Mesenchymal stem cell (in vitro differentiated cells and primary cell): ENCODE measurements at regions not wholly inside any gene's neighbourhood (a gene's known extent, or its start where the extent isn't known, plus 50 kb on each side); places are given as distances from the start of the nearest gene placed in this dataset.

ENCODE experiments used
- DNase-seq: peaks from one replicate; pipeline ENCODE4 v3.0.0-alpha.2; 2013
- H2AFZ ChIP-seq: one replicate; pipeline ENCODE4 v1.6.1; 2013; ENCODE audit warnings: low read depth, mild to moderate bottlenecking, control low read depth, inconsistent platforms, low read length, moderate library complexity
- H2AK5ac ChIP-seq: 2 replicates; pipeline ENCODE4 v1.6.1; 2013; ENCODE audit warnings: low read length, moderate library complexity, mild to moderate bottlenecking, inconsistent platforms; ENCODE audit not compliant: severe bottlenecking
- H2BK120ac ChIP-seq: one replicate; pipeline ENCODE4 v1.6.1; 2013; ENCODE audit warnings: low read depth, mild to moderate bottlenecking, inconsistent platforms, low read length, moderate library complexity
- H2BK12ac ChIP-seq, 2 experiments: one replicate each; pipeline ENCODE4 v1.6.1; 2013; ENCODE audit warnings: inconsistent platforms in 2 of 2, low read length in 2 of 2, mild to moderate bottlenecking in 2 of 2, moderate library complexity in 2 of 2, control low read depth in 1 of 2
- H2BK15ac ChIP-seq: one replicate; pipeline ENCODE4 v1.6.1; 2013; ENCODE audit warnings: mild to moderate bottlenecking, low read depth, inconsistent platforms; ENCODE audit not compliant: poor library complexity, severe bottlenecking
- H2BK5ac ChIP-seq: 2 replicates; pipeline ENCODE4 v1.6.1; 2013; ENCODE audit warnings: low read depth, mild to moderate bottlenecking, low read length, control low read depth, inconsistent platforms; ENCODE audit not compliant: poor library complexity, severe bottlenecking
- H3K14ac ChIP-seq, 2 experiments: one replicate each; pipeline ENCODE4 v1.6.1; 2013; ENCODE audit warnings: inconsistent platforms in 2 of 2, low read length in 2 of 2, control low read depth in 1 of 2, mild to moderate bottlenecking in 1 of 2, moderate library complexity in 1 of 2
- H3K18ac ChIP-seq, 2 experiments: one replicate each; pipeline ENCODE4 v1.6.1; 2013; ENCODE audit warnings: inconsistent platforms in 2 of 2, low read length in 2 of 2, control low read depth in 1 of 2, low read depth in 1 of 2, mild to moderate bottlenecking in 1 of 2
- H3K23ac ChIP-seq, 2 experiments: one replicate each; pipeline ENCODE4 v1.6.1; 2013; ENCODE audit warnings: inconsistent platforms in 2 of 2, low read length in 2 of 2, mild to moderate bottlenecking in 2 of 2, moderate library complexity in 2 of 2, control low read depth in 1 of 2
- H3K27ac ChIP-seq: 2 replicates; pipeline ENCODE4 v1.5.1; 2013; ENCODE audit warnings: mild to moderate bottlenecking, moderate library complexity, low read length, control low read depth, inconsistent platforms; ENCODE audit not compliant: poor library complexity, severe bottlenecking
- H3K27me3 ChIP-seq, 2 experiments: 2 replicates each; pipeline versions ENCODE4 v1.6.1 to v1.7.0; 2013; ENCODE audit warnings: low read length in 2 of 2, mild to moderate bottlenecking in 2 of 2, moderate library complexity in 2 of 2, control low read depth in 1 of 2, inconsistent platforms in 1 of 2; ENCODE audit not compliant: control insufficient read depth in 1 of 2, insufficient read depth in 1 of 2
- H3K36me3 ChIP-seq, 2 experiments: 2 replicates each; pipeline versions ENCODE4 v1.6.1 to v1.7.0; 2013; ENCODE audit warnings: low read length in 2 of 2, control low read depth in 1 of 2, inconsistent platforms in 1 of 2, low read depth in 1 of 2, mild to moderate bottlenecking in 1 of 2; ENCODE audit not compliant: insufficient read depth in 2 of 2, control insufficient read depth in 1 of 2
- H3K4ac ChIP-seq, 2 experiments: one replicate each; pipeline ENCODE4 v1.6.1; 2013; ENCODE audit warnings: inconsistent platforms in 2 of 2, low read length in 2 of 2, mild to moderate bottlenecking in 2 of 2, moderate library complexity in 2 of 2, control low read depth in 1 of 2, low read depth in 1 of 2
- H3K4me1 ChIP-seq: 2 replicates; pipeline ENCODE4 v1.6.1; 2013; ENCODE audit warnings: low read depth, low read length, control low read depth; ENCODE audit not compliant: control insufficient read depth, insufficient read depth
- H3K4me2 ChIP-seq: 2 replicates; pipeline ENCODE4 v1.6.1; 2013; ENCODE audit warnings: low read length, mild to moderate bottlenecking, inconsistent platforms; ENCODE audit not compliant: poor library complexity, severe bottlenecking
- H3K4me3 ChIP-seq, 2 experiments: 2 replicates each; pipeline versions ENCODE4 v1.5.1 to v1.7.0; 2013; ENCODE audit warnings: low read length in 2 of 2, mild to moderate bottlenecking in 2 of 2, control low read depth in 1 of 2, low read depth in 1 of 2; ENCODE audit not compliant: insufficient read depth in 1 of 2
- H3K79me1 ChIP-seq: replicated peaks from 2 replicates; pipeline ENCODE4 v1.6.1; 2013; ENCODE audit warnings: mild to moderate bottlenecking, control low read depth, low read length, inconsistent platforms; ENCODE audit not compliant: poor library complexity, severe bottlenecking
- H3K9ac ChIP-seq: 2 replicates; pipeline ENCODE4 v1.7.0; 2013; ENCODE audit warnings: mild to moderate bottlenecking, low read length, moderate library complexity
- H3K9me3 ChIP-seq: 2 replicates; pipeline ENCODE4 v1.7.0; 2013; ENCODE audit warnings: mild to moderate bottlenecking, low read length; ENCODE audit not compliant: control insufficient read depth
- H4K8ac ChIP-seq: one replicate; pipeline ENCODE4 v1.6.1; 2013; ENCODE audit warnings: inconsistent platforms, mild to moderate bottlenecking, low read length, moderate library complexity
- H4K91ac ChIP-seq: one replicate; pipeline ENCODE4 v1.6.1; 2013; ENCODE audit warnings: mild to moderate bottlenecking, low read length, inconsistent platforms
- WGBS: methylation state at CpG from one replicate; pipeline ENCODE4 v1.1.7; 2013; ENCODE audit warnings: mixed read lengths; 5-methylcytosine and 5-hydroxymethylcytosine counted together

DNA sequence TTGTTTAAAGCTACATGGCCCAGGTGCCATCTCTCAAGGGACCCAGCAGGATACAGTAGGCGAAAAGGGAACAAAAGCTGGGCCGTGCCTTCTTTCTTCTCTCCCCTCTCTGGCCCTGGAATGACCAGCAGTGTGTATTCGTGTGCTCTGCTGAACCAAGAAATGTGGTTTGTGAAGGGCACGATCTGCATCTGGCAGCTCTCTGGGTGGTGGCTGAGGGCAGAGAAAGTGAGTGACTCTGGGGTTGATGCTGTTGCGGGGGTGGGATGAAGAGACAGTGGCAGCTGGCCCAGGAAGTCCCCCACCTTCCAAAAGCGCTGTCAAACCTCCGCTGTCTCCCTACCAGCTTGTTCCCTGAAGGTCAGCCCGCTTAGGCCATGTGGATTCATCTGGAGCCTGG is 88.3 kb downstream of the CLDN34 start:
- 90% methylated on average over 4 of the region's 8 CpGs for WGBS
- H4K91ac ChIP-seq: no peak overlapping the region

DNA sequence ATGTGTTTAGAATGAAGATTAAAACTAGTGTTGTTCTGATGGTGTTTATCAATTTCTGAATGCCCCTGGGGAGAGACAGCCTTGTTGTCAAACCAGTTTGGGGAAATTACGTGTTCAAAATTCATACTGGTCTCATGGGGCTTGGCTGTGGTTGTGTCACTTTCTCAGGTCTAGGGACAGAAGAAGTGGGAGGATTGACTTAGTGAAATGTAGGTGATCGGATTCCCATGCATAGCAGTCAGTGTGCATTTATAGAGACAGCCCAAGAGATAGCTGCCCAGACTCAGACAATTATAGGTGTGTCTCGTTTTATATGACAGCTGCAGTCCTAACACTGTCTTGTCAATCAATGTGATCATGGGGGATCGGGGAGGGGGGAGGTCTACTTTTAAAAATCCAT is 94.4 kb upstream of the CLCN4 start:
- no peak for DNase-seq
- H3K4me2 ChIP-seq: no peak overlapping the region

More for the DNA sequence above, 88.3 kb downstream of the CLDN34 start:
- Histone ChIP-seq H3K4me2 (no peak overlapping the region), H2BK12ac (no peak overlapping the region), H3K4me3 (no peak overlapping the region), H3K18ac (no peak overlapping the region), H3K9ac (no peak overlapping the region), H2BK5ac (no peak overlapping the region), H2BK120ac (no peak overlapping the region), H3K79me1 (peaks cover 22% of the 10 kb centered on the region), H3K4me1 (no peaks in the 10 kb centered on the region), H3K27ac (no peak overlapping the region), H2AFZ (no peak overlapping the region), H3K14ac (no peak overlapping the region), H3K23ac (no peak overlapping the region), H2BK15ac (no peak overlapping the region), H3K27me3 (no peaks in the 10 kb centered on the region), H2AK5ac (no peak overlapping the region), H4K8ac (no peak overlapping the region), H3K36me3 (peaks cover 0 to 3% of the 10 kb centered on the region in 2 experiments), H3K9me3 (peaks cover 5% of the 10 kb centered on the region), H3K4ac (no peak overlapping the region)
- no peak for DNase-seq

DNA sequence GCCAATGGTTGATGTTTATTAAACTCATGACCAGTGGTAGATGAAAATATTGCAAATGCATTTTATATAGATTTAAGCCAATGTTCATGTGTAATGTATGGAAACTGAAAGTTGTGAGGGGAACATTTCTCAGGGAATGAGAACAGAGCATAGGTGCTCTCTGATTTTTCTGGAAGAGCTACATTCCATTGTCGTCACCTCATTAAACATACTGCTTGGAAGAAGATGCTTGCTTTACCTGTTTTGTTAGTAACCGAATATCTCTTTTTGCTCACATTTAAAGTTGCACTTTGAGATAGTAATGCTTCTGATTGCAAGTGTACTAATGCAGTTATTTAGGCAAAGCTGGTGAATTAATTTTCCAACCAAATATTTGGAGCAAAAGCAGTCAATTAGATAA is 93.8 kb upstream of the CLCN4 start:
- Histone ChIP-seq H3K27me3 (peaks cover 0 to 4% of the 10 kb centered on the region in 2 experiments), H2BK15ac (no peak overlapping the region), H3K9ac (no peak overlapping the region), H2AK5ac (no peak overlapping the region), H4K91ac (no peak overlapping the region), H2BK120ac (no peak overlapping the region), H3K36me3 (peaks cover 7 to 17% of the 10 kb centered on the region in 2 experiments), H3K14ac (no peak overlapping the region), H4K8ac (no peak overlapping the region), H3K9me3 (no peaks in the 10 kb centered on the region), H3K23ac (no peak overlapping the region), H3K4ac (no peak overlapping the region), H2AFZ (no peak overlapping the region), H2BK5ac (no peak overlapping the region), H3K4me3 (no peak overlapping the region), H3K79me1 (peaks cover 10% of the 10 kb centered on the region), H3K4me2 (no peak overlapping the region), H3K27ac (no peak overlapping the region), H3K18ac (no peak overlapping the region), H3K4me1 (no peaks in the 10 kb centered on the region), H2BK12ac (no peak overlapping the region)
- no CpG with 5 or more reads among the region's 2 CpGs for WGBS
- DNase-seq: no peak

More for the DNA sequence above, 94.4 kb upstream of the CLCN4 start:
- no peak overlapping the region for H3K14ac ChIP-seq
- H2BK120ac ChIP-seq: no peak overlapping the region
- peaks cover 0 to 4% of the 10 kb centered on the region in 2 experiments for H3K27me3 ChIP-seq
- H4K91ac ChIP-seq: no peak overlapping the region
- H3K4me1 ChIP-seq: no peaks in the 10 kb centered on the region
- no peak overlapping the region for H3K4ac ChIP-seq
- H3K18ac ChIP-seq: no peak overlapping the region
- H3K9me3 ChIP-seq: no peaks in the 10 kb centered on the region
- H2AK5ac ChIP-seq: no peak overlapping the region
- peaks cover 11% of the 10 kb centered on the region for H3K79me1 ChIP-seq
- H3K36me3 ChIP-seq: peaks cover under 1 to 12% of the 10 kb centered on the region in 2 experiments
- WGBS: 90% methylated on average over 2 of the region's 4 CpGs
- H2BK12ac ChIP-seq: no peak overlapping the region
- no peak overlapping the region for H2AFZ ChIP-seq
- H3K23ac ChIP-seq: no peak overlapping the region
- no peak overlapping the region for H4K8ac ChIP-seq
- no peak overlapping the region for H3K27ac ChIP-seq
- H2BK15ac ChIP-seq: no peak overlapping the region
- H3K9ac ChIP-seq: no peak overlapping the region
- H3K4me3 ChIP-seq: no peak overlapping the region
- no peak overlapping the region for H2BK5ac ChIP-seq

DNA sequence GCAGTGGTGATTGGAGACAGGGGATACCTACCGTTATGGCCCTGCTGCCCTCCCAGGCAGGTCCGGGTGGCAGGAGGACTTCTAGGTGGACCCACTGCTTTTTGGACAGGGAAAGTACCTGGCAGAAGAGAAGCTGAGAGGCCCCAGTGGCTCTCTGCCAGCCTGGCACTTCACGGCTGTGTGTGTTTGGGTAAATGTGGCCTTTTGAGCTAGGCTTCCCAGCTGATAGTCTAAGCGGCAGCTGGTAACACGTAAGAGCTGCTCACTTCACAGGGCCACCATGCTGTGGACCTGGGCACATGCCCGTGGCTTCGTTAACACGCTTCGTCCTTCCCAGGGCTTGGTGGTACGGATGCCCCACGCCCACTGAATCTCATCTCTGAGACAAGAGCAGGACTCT is 92.0 kb upstream of the CLCN4 start:
- Histone ChIP-seq H3K9me3 (no peaks in the 10 kb centered on the region), H2AK5ac (no peak overlapping the region), H4K91ac (no peak overlapping the region), H3K23ac (no peak overlapping the region), H3K18ac (no peak overlapping the region), H2BK120ac (no peak overlapping the region), H3K27ac (no peak overlapping the region), H2BK12ac (no peak overlapping the region), H3K4ac (no peak overlapping the region), H3K27me3 (peaks cover 0 to 4% of the 10 kb centered on the region in 2 experiments), H3K14ac (no peak overlapping the region), H3K4me1 (no peaks in the 10 kb centered on the region), H3K4me3 (no peak overlapping the region), H2AFZ (no peak overlapping the region), H3K36me3 (peaks cover 12 to 20% of the 10 kb centered on the region in 2 experiments), H3K4me2 (no peak overlapping the region), H3K79me1 (peaks cover 11% of the 10 kb centered on the region), H3K9ac (no peak overlapping the region), H2BK15ac (no peak overlapping the region), H4K8ac (no peak overlapping the region), H2BK5ac (no peak overlapping the region)
- 94% methylated on average over 11 of the region's 11 CpGs for WGBS
- no peak for DNase-seq
